Frontal cortex (tissue), 3 donors: ENCODE measurements at regions not wholly inside any gene's neighbourhood (a gene's known extent, or its start where the extent isn't known, plus 50 kb on each side); places are given as distances from the start of the nearest gene placed in this dataset.

ENCODE experiments used
- DNase-seq, 2 donors: peaks; one replicate each; pipeline ENCODE4 v3.0.0; 2012; ENCODE audit warnings: low spot score in 2 of 2
- FAIRE-seq: peaks from 2 replicates; lab custom pipeline; 2012; peaks lifted over from hg19 to GRCh38; lab: Jason Lieb, UNC
- donor health status: control.
- donor health status: control.
- donor health status: control.

GRCh38 chr18:78736015-78736690, 243.5 kb upstream of the SALL3 start:
- FAIRE-seq (no peak), DNase-seq (no peak)

- FAIRE-seq: no peak
- DNase-seq: no peak
Observed at GRCh38 chr18:78737006-78737915, 242.4 kb upstream of the SALL3 start.

- no peak for DNase-seq
- no peak for FAIRE-seq
Observed at GRCh38 chr18:78738076-78738690, 241.4 kb upstream of the SALL3 start.

- no peak for FAIRE-seq
- no peak for DNase-seq
Observed at GRCh38 chr18:78739115-78739514, 240.5 kb upstream of the SALL3 start.

GRCh38 chr18:78739882-78740677, 239.5 kb upstream of the SALL3 start:
- no peak for DNase-seq
- FAIRE-seq: no peak

- DNase-seq (no peak), FAIRE-seq (no peak)
Observed at GRCh38 chr18:78740876-78741275, 238.7 kb upstream of the SALL3 start.

- FAIRE-seq (no peak), DNase-seq (no peak)
Observed at GRCh38 chr18:78741381-78742217, 238.0 kb upstream of the SALL3 start.

GRCh38 chr18:78742218-78742745, 237.3 kb upstream of the SALL3 start:
- FAIRE-seq (no peak), DNase-seq (no peak)

- no peak for DNase-seq
- no peak for FAIRE-seq
Observed at GRCh38 chr18:78743078-78743477, 236.5 kb upstream of the SALL3 start.

GRCh38 chr18:78751664-78752063, 228.0 kb upstream of the SALL3 start:
- no peak for FAIRE-seq
- DNase-seq: no peak

- no peak for FAIRE-seq
- DNase-seq: no peak
Observed at GRCh38 chr18:78753240-78753639, 226.4 kb upstream of the SALL3 start.

- no peak for DNase-seq
- FAIRE-seq: no peak
Observed at GRCh38 chr18:78754311-78755043, 225.1 kb upstream of the SALL3 start.

- FAIRE-seq (no peak), DNase-seq (no peak)
Observed at GRCh38 chr18:78757014-78757413, 222.6 kb upstream of the SALL3 start.

- DNase-seq (no peak), FAIRE-seq (no peak)
Observed at GRCh38 chr18:78758496-78758895, 221.1 kb upstream of the SALL3 start.

GRCh38 chr18:78762753-78763152, 216.9 kb upstream of the SALL3 start:
- FAIRE-seq: no peak

GRCh38 chr18:78764544-78764943, 215.1 kb upstream of the SALL3 start:
- no peak for FAIRE-seq
- DNase-seq: no peak

More at GRCh38 chr18:78762753-78763152, 216.9 kb upstream of the SALL3 start:
- DNase-seq: no peak

- no peak for DNase-seq
- no peak for FAIRE-seq
Observed at GRCh38 chr18:78765142-78765541, 214.5 kb upstream of the SALL3 start.

GRCh38 chr18:78765637-78766281, 213.9 kb upstream of the SALL3 start:
- DNase-seq (no peak), FAIRE-seq (no peak)
